Karpas-422 (cell line): ENCODE measurements at regions not wholly inside any gene's neighbourhood (a gene's known extent, or its start where the extent isn't known, plus 50 kb on each side); places are given as distances from the start of the nearest gene placed in this dataset.
"Not testable (repeated sequence)": the region's sequence is repeated elsewhere in the genome, so short reads cannot be mapped to it uniquely, and the experiment has no call there.

ENCODE experiments used
- DNase-seq: peaks from one replicate; pipeline ENCODE4 v3.0.0-alpha.2; 2015
- H2AFZ ChIP-seq: fragments of 200-600 bp; sonication (generic); 2 replicates; pipeline ENCODE4 v1.6.1; 2014; ENCODE audit warnings: antibody characterized with exemption, low read length, mixed read lengths
- H3K27ac ChIP-seq: fragments of 200-600 bp; sonication (generic); 2 replicates; pipeline ENCODE4 v1.5.1; 2014; ENCODE audit warnings: mild to moderate bottlenecking, low read length, moderate library complexity
- H3K27me3 ChIP-seq: fragments of 200-600 bp; sonication (generic); 2 replicates; pipeline ENCODE4 v1.6.1; 2014; ENCODE audit warnings: low read length, mixed read lengths
- H3K36me3 ChIP-seq: fragments of 200-600 bp; sonication (generic); 2 replicates; pipeline ENCODE4 v1.6.1; 2014; ENCODE audit warnings: low read length, mixed read lengths; ENCODE audit not compliant: insufficient read depth
- H3K4me1 ChIP-seq: fragments of 200-600 bp; sonication (generic); 2 replicates; pipeline ENCODE4 v1.6.1; 2014; ENCODE audit warnings: mild to moderate bottlenecking, low read length, mixed read lengths
- H3K4me2 ChIP-seq: fragments of 200-600 bp; sonication (generic); 2 replicates; pipeline ENCODE4 v1.6.1; 2014; ENCODE audit warnings: low read length, low read depth, mild to moderate bottlenecking; ENCODE audit not compliant: poor library complexity, severe bottlenecking
- H3K4me3 ChIP-seq: fragments of 200-600 bp; sonication (generic); 2 replicates; pipeline ENCODE4 v1.5.1; 2014; ENCODE audit warnings: mild to moderate bottlenecking, antibody characterized with exemption, low read length, mixed read lengths
- H3K79me2 ChIP-seq: fragments of 200-600 bp; sonication (generic); 2 replicates; pipeline ENCODE4 v1.6.1; 2014; ENCODE audit warnings: mild to moderate bottlenecking, low read length, mixed read lengths
- H3K9ac ChIP-seq: fragments of 200-600 bp; sonication (generic); 2 replicates; pipeline ENCODE4 v1.6.0; 2014; ENCODE audit warnings: low read length
- H3K9me2 ChIP-seq: fragments of 200-600 bp; sonication (generic), shearing (Covaris generic); replicated peaks from 2 replicates; pipeline ENCODE4 v1.6.0; 2014; ENCODE audit warnings: mild to moderate bottlenecking, low read length, moderate library complexity; ENCODE audit not compliant: insufficient read depth
- H3K9me3 ChIP-seq: fragments of 300-700, 200-600 bp; sonication (generic); 2 replicates; pipeline ENCODE4 v1.6.1; 2014; ENCODE audit warnings: low read length, mixed read lengths
- H4K20me1 ChIP-seq: fragments of 200-600 bp; sonication (generic); 2 replicates; pipeline ENCODE4 v1.6.1; 2014; ENCODE audit warnings: mild to moderate bottlenecking, antibody characterized with exemption, low read length, low read depth; ENCODE audit not compliant: insufficient read depth

GRCh38 chr7:124630395-124630794 lies 135.2 kb downstream of the GPR37 start:
- Histone ChIP-seq H3K36me3 (no peaks in the 10 kb centered on the region), H3K9me3 (no peaks in the 10 kb centered on the region), H3K4me1 (no peaks in the 10 kb centered on the region), H2AFZ (no peak overlapping the region), H3K27me3 (no peaks in the 10 kb centered on the region), H3K79me2 (no peaks in the 10 kb centered on the region), H3K4me2 (no peak overlapping the region), H3K4me3 (no peak overlapping the region), H3K9me2 (no peaks in the 10 kb centered on the region), H3K9ac (no peak overlapping the region), H3K27ac (no peak overlapping the region), H4K20me1 (no peaks in the 10 kb centered on the region)
- no peak for DNase-seq

DNA sequence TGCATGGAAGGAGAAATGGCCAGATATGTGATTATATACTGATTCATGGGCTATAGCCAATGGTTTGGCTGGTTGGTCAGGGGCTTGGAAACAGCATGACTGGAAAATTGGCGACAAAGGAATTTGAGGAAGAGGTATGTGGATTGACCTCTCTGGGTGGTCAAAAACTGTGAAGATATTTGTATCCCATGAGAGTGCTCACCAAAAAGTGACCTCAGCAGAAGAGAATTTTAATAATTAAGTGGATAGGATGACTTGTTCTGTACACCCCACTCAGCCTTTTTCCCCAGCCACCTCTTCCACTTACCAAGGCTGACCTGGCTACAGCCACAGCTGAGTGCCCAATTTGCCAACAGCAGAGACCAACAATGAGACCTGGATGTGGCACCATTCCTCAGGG lies 146.7 kb downstream of the GPR37 start:
- no peak for DNase-seq
- no peak overlapping the region for H3K4me3 ChIP-seq
- H3K79me2 ChIP-seq = no peaks in the 10 kb centered on the region
- no peaks in the 10 kb centered on the region for H3K27me3 ChIP-seq
- H3K9me3 ChIP-seq = no peaks in the 10 kb centered on the region; the same call in 1 of the 2 replicates
- no peak overlapping the region for H3K9ac ChIP-seq
- H3K36me3 ChIP-seq = no peaks in the 10 kb centered on the region
- no peaks in the 10 kb centered on the region for H4K20me1 ChIP-seq
- H3K4me1 ChIP-seq = no peaks in the 10 kb centered on the region
- no peak overlapping the region for H2AFZ ChIP-seq
- no peaks in the 10 kb centered on the region; the same call in 1 of the 2 replicates for H3K9me2 ChIP-seq
- no peak overlapping the region for H3K4me2 ChIP-seq
- H3K27ac ChIP-seq = no peak overlapping the region

- not testable (repeated sequence) for H3K4me1 ChIP-seq, H3K36me3 ChIP-seq, H3K9ac ChIP-seq, H3K79me2 ChIP-seq, DNase-seq, H3K4me3 ChIP-seq, H4K20me1 ChIP-seq, H3K4me2 ChIP-seq, H3K27ac ChIP-seq, H3K9me3 ChIP-seq, H3K9me2 ChIP-seq, H3K27me3 ChIP-seq, H2AFZ ChIP-seq
These were observed 147.5 kb downstream of the GPR37 start for GRCh38 chr7:124618051-124618450.

DNA sequence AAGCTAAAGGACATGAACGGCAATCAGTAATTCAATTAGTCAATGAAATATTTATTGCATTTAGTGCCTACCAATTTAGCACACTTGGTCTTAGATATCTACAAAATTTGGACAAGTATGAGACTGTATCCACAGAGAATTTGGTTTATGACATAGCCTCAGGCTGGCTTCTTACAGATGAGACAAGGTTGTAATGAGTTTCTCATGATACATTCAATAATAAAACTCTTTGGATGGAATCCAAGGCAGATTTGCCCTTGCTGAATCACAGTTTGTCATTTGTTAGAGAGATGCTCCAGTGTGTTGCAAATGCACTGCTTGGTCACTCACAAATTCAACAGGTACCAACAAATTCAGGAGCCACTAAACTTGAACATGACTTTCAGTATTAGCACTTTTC lies 162.5 kb downstream of the GPR37 start:
- DNase-seq = no peak
- Histone ChIP-seq H3K27ac (no peak overlapping the region), H3K9ac (no peak overlapping the region), H2AFZ (no peak overlapping the region), H3K9me2 (no peaks in the 10 kb centered on the region), H3K27me3 (no peaks in the 10 kb centered on the region), H3K4me1 (no peaks in the 10 kb centered on the region), H3K79me2 (no peaks in the 10 kb centered on the region), H3K36me3 (no peaks in the 10 kb centered on the region), H3K4me3 (no peak overlapping the region), H3K4me2 (no peak overlapping the region), H3K9me3 (no peaks in the 10 kb centered on the region), H4K20me1 (no peaks in the 10 kb centered on the region)

- Histone ChIP-seq H4K20me1 (no peaks in the 10 kb centered on the region), H3K4me2 (no peak overlapping the region), H3K79me2 (no peaks in the 10 kb centered on the region), H3K27me3 (no peaks in the 10 kb centered on the region), H3K4me3 (no peak overlapping the region), H3K4me1 (no peaks in the 10 kb centered on the region), H2AFZ (no peak overlapping the region), H3K9me2 (no peaks in the 10 kb centered on the region), H3K36me3 (no peaks in the 10 kb centered on the region), H3K27ac (no peak overlapping the region), H3K9me3 (no peaks in the 10 kb centered on the region), H3K9ac (no peak overlapping the region)
- no peak for DNase-seq
These were observed 168.1 kb downstream of the GPR37 start for GRCh38 chr7:124597509-124597908.

GRCh38 chr7:124596881-124597280 lies 168.7 kb downstream of the GPR37 start:
- Histone ChIP-seq H3K4me3 (no peak overlapping the region), H3K36me3 (no peaks in the 10 kb centered on the region), H3K79me2 (no peaks in the 10 kb centered on the region), H3K9me2 (no peaks in the 10 kb centered on the region), H3K9ac (no peak overlapping the region), H3K27me3 (no peaks in the 10 kb centered on the region), H4K20me1 (no peaks in the 10 kb centered on the region), H3K4me2 (no peak overlapping the region), H3K9me3 (no peaks in the 10 kb centered on the region), H2AFZ (no peak overlapping the region), H3K4me1 (no peaks in the 10 kb centered on the region), H3K27ac (no peak overlapping the region)
- no peak for DNase-seq

DNA sequence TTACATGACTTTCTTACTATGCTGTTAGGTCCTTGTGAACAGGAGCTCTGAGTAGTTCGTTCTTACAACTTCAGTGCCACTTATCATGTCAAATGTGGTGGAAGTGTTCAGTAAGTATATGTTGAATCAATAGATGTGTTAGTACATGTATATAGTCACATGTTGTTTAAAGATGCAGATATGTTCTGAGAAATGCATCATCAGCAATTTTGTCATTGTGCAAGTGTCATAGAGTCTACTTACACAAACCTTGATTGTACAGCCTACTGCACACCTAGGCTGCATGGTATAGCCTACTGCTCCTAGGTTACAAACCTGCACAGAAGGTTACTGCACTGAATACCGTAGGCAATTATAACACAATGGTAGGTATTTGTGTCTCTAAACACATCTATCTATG lies 174.8 kb downstream of the GPR37 start:
- H3K9me3 ChIP-seq = no peaks in the 10 kb centered on the region; the same call in 1 of the 2 replicates
- H3K4me3 ChIP-seq = no peak overlapping the region
- H4K20me1 ChIP-seq = no peaks in the 10 kb centered on the region
- no peaks in the 10 kb centered on the region for H3K27me3 ChIP-seq
- no peak overlapping the region for H3K4me2 ChIP-seq
- H2AFZ ChIP-seq = no peak overlapping the region
- DNase-seq = no peak
- no peaks in the 10 kb centered on the region for H3K79me2 ChIP-seq
- H3K9ac ChIP-seq = no peak overlapping the region
- H3K36me3 ChIP-seq = no peaks in the 10 kb centered on the region
- no peak overlapping the region for H3K27ac ChIP-seq
- H3K4me1 ChIP-seq = no peaks in the 10 kb centered on the region
- H3K9me2 ChIP-seq = peaks cover 3% of the 10 kb centered on the region; the same call in 1 of the 2 replicates

- Histone ChIP-seq H3K27ac (no peak overlapping the region), H3K9me2 (no peaks in the 10 kb centered on the region), H3K4me2 (no peak overlapping the region), H3K9ac (no peak overlapping the region), H3K4me3 (no peak overlapping the region), H3K36me3 (no peaks in the 10 kb centered on the region), H3K4me1 (no peaks in the 10 kb centered on the region), H3K9me3 (no peaks in the 10 kb centered on the region), H2AFZ (no peak overlapping the region), H3K79me2 (no peaks in the 10 kb centered on the region), H3K27me3 (0 out of 2 replicates have a peak, but pooled peaks cover 2% of the 10 kb centered on the region), H4K20me1 (no peaks in the 10 kb centered on the region)
- DNase-seq = no peak
These were observed 188.3 kb downstream of the GPR37 start for GRCh38 chr7:124577256-124577655.

DNA sequence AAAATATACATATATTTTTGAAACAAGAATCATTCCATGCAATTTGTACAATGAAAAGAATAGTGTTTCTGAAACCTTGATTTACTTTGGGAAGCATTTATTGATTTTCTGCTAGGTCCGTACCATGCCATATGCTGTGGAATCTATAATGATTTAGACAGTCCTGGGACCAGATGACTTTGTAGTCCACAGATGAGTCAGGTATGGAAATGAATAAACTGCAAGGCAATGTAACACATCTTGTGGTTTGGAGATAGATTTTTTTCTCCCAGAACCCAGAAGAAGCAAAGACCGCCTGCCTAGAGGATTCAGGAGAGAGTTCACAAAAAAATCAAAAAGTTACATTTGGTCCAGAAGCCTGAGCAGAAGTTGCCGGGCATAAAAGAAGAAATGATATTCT lies 190.4 kb downstream of the GPR37 start:
- no peak overlapping the region for H3K4me3 ChIP-seq
- H3K27me3 ChIP-seq = 0 out of 2 replicates have a peak, but pooled peaks cover 2% of the 10 kb centered on the region
- H3K36me3 ChIP-seq = no peaks in the 10 kb centered on the region
- H3K4me2 ChIP-seq = no peak overlapping the region
- no peaks in the 10 kb centered on the region for H3K79me2 ChIP-seq
- H3K9me3 ChIP-seq = no peaks in the 10 kb centered on the region
- no peak overlapping the region for H3K9ac ChIP-seq
- no peaks in the 10 kb centered on the region for H3K4me1 ChIP-seq
- DNase-seq = no peak
- no peak overlapping the region for H3K27ac ChIP-seq
- no peaks in the 10 kb centered on the region for H4K20me1 ChIP-seq
- H2AFZ ChIP-seq = no peak overlapping the region
- H3K9me2 ChIP-seq = no peaks in the 10 kb centered on the region
